NT2/D1 (cell line): ENCODE measurements at regions not wholly inside any gene's neighbourhood (a gene's known extent, or its start where the extent isn't known, plus 50 kb on each side); places are given as distances from the start of the nearest gene placed in this dataset.
"Not testable (repeated sequence)": the region's sequence is repeated elsewhere in the genome, so short reads cannot be mapped to it uniquely, and the experiment has no call there.

Experiments
- DNase-seq: peaks from one replicate; pipeline ENCODE4 v3.0.0-alpha.2; 2011; ENCODE audit warnings: low read depth, low spot score
- H3K27me3 ChIP-seq: 2 replicates; pipeline ENCODE4 v1.6.0; 2011; ENCODE audit warnings: mild to moderate bottlenecking; ENCODE audit not compliant: insufficient read length, insufficient read depth
- H3K36me3 ChIP-seq: 2 replicates; pipeline ENCODE4 v1.6.1; 2011; ENCODE audit warnings: mild to moderate bottlenecking, low read length, mixed read lengths; ENCODE audit not compliant: insufficient read depth, insufficient read length
- H3K4me1 ChIP-seq: 2 replicates; pipeline ENCODE4 v1.5.1; 2011; ENCODE audit not compliant: insufficient read depth, insufficient read length
- H3K4me3 ChIP-seq: 2 replicates; pipeline ENCODE4 v1.5.1; 2011; ENCODE audit warnings: low read depth; ENCODE audit not compliant: insufficient read length
- H3K9ac ChIP-seq: 2 replicates; pipeline ENCODE4 v1.6.0; 2011; ENCODE audit warnings: low read depth; ENCODE audit not compliant: insufficient read length
- H3K9me3 ChIP-seq: 2 replicates; pipeline ENCODE4 v1.5.1; 2011; ENCODE audit warnings: mild to moderate bottlenecking, low read length; ENCODE audit not compliant: insufficient read depth
- SUZ12 ChIP-seq: IDR thresholded peaks from 2 replicates; pipeline ENCODE4 v1.6.1; 2011; ENCODE audit not compliant: insufficient read length, insufficient read depth; ENCODE audit errors: extremely low read depth
- YY1 ChIP-seq: IDR thresholded peaks from 2 replicates; pipeline ENCODE4 v1.6.1; 2011; ENCODE audit not compliant: insufficient read length, insufficient read depth
- ZNF274 ChIP-seq: IDR thresholded peaks from 2 replicates; pipeline ENCODE4 v1.6.1; 2011; ENCODE audit warnings: mild to moderate bottlenecking, low read depth, low read length

- Histone ChIP-seq H3K36me3 (no peaks in the 10 kb centered on the region), H3K27me3 (no peaks in the 10 kb centered on the region), H3K9ac (no peak overlapping the region), H3K4me3 (no peak overlapping the region), H3K4me1 (no peaks in the 10 kb centered on the region), H3K9me3 (peaks cover 8% of the 10 kb centered on the region; the same call in 1 of the 2 replicates)
- no peak for DNase-seq
- TF ChIP-seq ZNF274: no peak
- TF ChIP-seq SUZ12: no peak
- TF ChIP-seq YY1: no peak
These were observed 96.0 kb upstream of the SYT6 start for GRCh38 chr1:114249691-114250090.

GRCh38 chr1:114248162-114248561 lies 94.5 kb upstream of the SYT6 start:
- Histone ChIP-seq H3K9ac (no peak overlapping the region), H3K27me3 (no peaks in the 10 kb centered on the region), H3K4me1 (no peaks in the 10 kb centered on the region), H3K9me3 (no peaks in the 10 kb centered on the region), H3K36me3 (no peaks in the 10 kb centered on the region), H3K4me3 (no peak overlapping the region)
- TF ChIP-seq YY1 (no peak), SUZ12 (no peak), ZNF274 (no peak)
- DNase-seq: no peak

DNA sequence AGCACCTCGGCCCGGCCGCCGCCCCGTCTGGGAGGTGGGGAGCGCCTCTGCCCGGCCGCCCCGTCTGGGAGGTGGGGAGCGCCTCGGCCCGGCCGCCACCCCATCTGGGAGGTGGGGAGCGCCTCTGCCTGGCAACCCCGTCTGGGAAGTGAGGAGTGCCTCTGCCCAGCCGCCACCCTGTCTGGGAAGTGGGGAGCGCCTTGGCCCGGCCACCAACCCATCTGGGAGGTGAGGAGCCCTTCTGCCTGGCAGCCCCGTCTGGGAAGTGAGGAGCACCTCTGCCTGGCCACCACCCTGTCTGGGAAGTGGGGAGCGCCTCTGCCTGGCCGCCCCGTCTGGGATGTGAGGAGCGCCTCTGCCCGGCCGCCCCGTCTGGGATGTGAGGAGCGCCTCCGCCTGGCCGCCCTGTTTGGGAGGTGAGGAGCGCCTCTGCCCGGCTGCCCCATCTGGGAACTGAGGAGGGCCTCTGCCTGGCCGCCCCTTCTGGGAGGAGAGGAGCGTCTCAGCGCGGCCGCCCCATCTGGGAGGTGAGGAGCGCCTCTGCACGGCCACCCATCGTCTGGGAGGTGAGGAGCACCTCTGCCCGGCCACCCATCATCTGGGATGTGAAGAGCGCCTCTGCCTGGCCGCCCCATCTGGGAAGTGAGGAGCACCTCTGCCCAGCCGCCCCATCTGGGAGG lies 89.0 kb upstream of the SYT6 start:
- peaks cover 28% of the 10 kb centered on the region for H3K9me3 ChIP-seq
- H3K4me3 ChIP-seq, H3K27me3 ChIP-seq, H3K9ac ChIP-seq, H3K36me3 ChIP-seq, DNase-seq, H3K4me1 ChIP-seq: not testable (repeated sequence)

- Histone ChIP-seq H3K36me3 (no peaks in the 10 kb centered on the region), H3K4me1 (no peaks in the 10 kb centered on the region), H3K9ac (no peak overlapping the region), H3K27me3 (no peaks in the 10 kb centered on the region), H3K9me3 (peaks cover 28% of the 10 kb centered on the region), H3K4me3 (no peak overlapping the region)
- no peak for DNase-seq
- no peak for TF ChIP-seq SUZ12
- TF ChIP-seq YY1: no peak
- TF ChIP-seq ZNF274: no peak
These were observed 84.4 kb upstream of the SYT6 start for GRCh38 chr1:114238053-114238452.

- H3K36me3 ChIP-seq: no peaks in the 10 kb centered on the region
- no peaks in the 10 kb centered on the region for H3K4me1 ChIP-seq
- H3K27me3 ChIP-seq: no peaks in the 10 kb centered on the region
- TF ChIP-seq ZNF274 (no peak), YY1 (no peak), SUZ12 (no peak)
- peaks cover 17% of the 10 kb centered on the region for H3K9me3 ChIP-seq
- no peak overlapping the region for H3K9ac ChIP-seq
- no peak overlapping the region for H3K4me3 ChIP-seq
- no peak for DNase-seq
These were observed 82.8 kb upstream of the SYT6 start for GRCh38 chr1:114236517-114236916.

GRCh38 chr1:114235960-114236359 lies 82.3 kb upstream of the SYT6 start:
- H3K4me3 ChIP-seq: no peak overlapping the region
- H3K36me3 ChIP-seq: no peaks in the 10 kb centered on the region
- TF ChIP-seq SUZ12: no peak
- no peak for TF ChIP-seq ZNF274
- TF ChIP-seq YY1: no peak
- no peaks in the 10 kb centered on the region for H3K27me3 ChIP-seq
- no peaks in the 10 kb centered on the region for H3K4me1 ChIP-seq
- no peak overlapping the region for H3K9ac ChIP-seq
- peaks cover 17% of the 10 kb centered on the region for H3K9me3 ChIP-seq
- DNase-seq: no peak

DNA sequence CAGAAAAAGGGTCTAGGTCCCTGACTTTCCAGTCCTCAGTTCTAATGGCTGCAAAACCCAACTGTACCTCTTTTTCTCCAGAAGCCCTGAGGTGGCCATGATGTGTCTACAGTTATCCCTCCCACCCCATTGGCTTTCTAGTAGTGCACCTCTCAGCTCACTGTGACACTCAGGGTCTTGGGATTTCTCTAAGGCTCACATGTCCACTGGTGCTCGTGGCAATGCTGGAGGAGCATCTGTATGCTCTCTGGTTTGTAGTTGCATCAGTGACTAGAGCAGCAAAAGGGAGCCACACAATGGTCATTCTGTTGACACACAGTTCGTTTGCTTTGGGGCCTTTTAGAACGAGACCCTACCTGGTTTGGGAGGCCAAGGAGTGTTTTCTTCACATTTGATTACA lies 81.6 kb upstream of the SYT6 start:
- no peak for DNase-seq
- TF ChIP-seq ZNF274 (no peak), SUZ12 (no peak), YY1 (no peak)
- no peaks in the 10 kb centered on the region for H3K4me1 ChIP-seq
- H3K9me3 ChIP-seq: peaks cover 17% of the 10 kb centered on the region
- no peaks in the 10 kb centered on the region for H3K36me3 ChIP-seq
- H3K4me3 ChIP-seq: no peak overlapping the region
- no peaks in the 10 kb centered on the region for H3K27me3 ChIP-seq
- H3K9ac ChIP-seq: no peak overlapping the region

GRCh38 chr1:114234408-114235124 lies 80.9 kb upstream of the SYT6 start:
- Histone ChIP-seq H3K9me3 (peaks cover 13% of the 10 kb centered on the region), H3K4me3 (no peak overlapping the region), H3K4me1 (no peaks in the 10 kb centered on the region), H3K36me3 (no peaks in the 10 kb centered on the region), H3K9ac (no peak overlapping the region), H3K27me3 (no peaks in the 10 kb centered on the region)
- no peak for TF ChIP-seq YY1
- TF ChIP-seq SUZ12: no peak
- TF ChIP-seq ZNF274: no peak
- no peak for DNase-seq
